ENCODE measurements at regions not wholly inside any gene's neighbourhood (a gene's known extent, or its start where the extent isn't known, plus 50 kb on each side); places are given as distances from the start of the nearest gene placed in this dataset.
A peak's percentile ranks its signal among the peaks of the same experiment; 100 is the strongest.

GRCh38 chr5:2019716-2020115 lies 137.0 kb upstream of the IRX4 start:
- no peak for TF ChIP-seq CTCF (IDR thresholded peaks at IDR 0.05)
- ATAC-seq (no peak), DNase-seq (no peak)
- no peaks in the 10 kb centered on the region for H3K9me3 ChIP-seq
- intact Hi-C loops (cut with DNase I, micrococcal nuclease) = no loop called here
- no peak overlapping the region for H3K4me3 ChIP-seq
- no peaks in the 10 kb centered on the region for H3K36me3 ChIP-seq (ENCODE audit: low read depth)
- no peaks in the 10 kb centered on the region for H3K4me1 ChIP-seq (ENCODE audit: low read depth)

GRCh38 chr5:2018390-2018724 lies 135.6 kb upstream of the IRX4 start:
- H3K36me3 ChIP-seq (ENCODE audit: low read depth) = no peaks in the 10 kb centered on the region
- DNase-seq = no peak
- no peak for TF ChIP-seq CTCF (IDR thresholded peaks at IDR 0.05)
- intact Hi-C loops (cut with DNase I, micrococcal nuclease) = no loop called here
- H3K9me3 ChIP-seq = no peaks in the 10 kb centered on the region
- no peak for ATAC-seq
- no peaks in the 10 kb centered on the region for H3K4me1 ChIP-seq (ENCODE audit: low read depth)
- no peak overlapping the region for H3K4me3 ChIP-seq

DNA sequence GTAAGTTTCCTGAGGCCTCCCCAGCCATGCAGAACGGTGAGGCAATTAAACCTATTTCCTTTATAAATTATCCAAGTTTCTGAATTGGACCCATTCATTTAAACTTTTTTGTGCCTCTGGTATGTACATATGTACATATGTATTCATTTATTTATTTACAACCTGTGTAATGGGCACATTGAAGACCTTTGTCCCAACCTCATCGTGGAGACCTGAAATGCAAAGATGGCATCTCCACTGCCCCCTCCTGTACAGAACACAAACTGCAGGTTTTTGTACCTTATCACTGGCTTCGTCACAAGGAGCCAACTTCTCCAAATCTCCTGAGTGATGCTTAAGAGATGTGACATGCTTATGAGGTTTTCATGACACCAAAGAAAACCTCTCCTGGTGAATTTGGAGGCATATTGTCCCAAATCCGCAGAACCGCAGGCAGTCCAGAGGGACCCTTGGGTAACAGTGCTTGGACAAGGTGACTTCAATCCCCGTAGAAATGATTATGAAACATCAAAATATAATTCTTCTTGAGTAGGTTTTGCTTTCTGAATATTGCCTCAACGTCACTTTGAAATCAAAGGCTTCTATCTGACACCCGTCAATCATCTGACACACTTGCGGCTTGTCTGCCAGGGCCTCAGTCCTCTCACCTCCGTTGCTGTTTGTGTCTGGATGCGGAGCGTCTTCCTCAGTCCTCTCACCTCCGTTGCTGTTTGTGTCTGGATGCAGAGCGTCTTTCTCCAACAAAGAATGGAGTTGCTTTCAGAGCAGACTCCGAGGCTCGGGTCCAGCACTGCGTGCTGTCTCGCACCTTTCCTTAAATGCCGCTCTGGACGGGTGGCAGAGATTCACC lies 135.0 kb upstream of the IRX4 start:
- DNase-seq (peak in 1 of 3 donors; percentile 41), ATAC-seq (no peak)
- intact Hi-C loops (cut with DNase I, micrococcal nuclease) = no loop called here
- peak; percentile 10 for TF ChIP-seq CTCF (IDR thresholded peaks at IDR 0.05)
- H3K9me3 ChIP-seq = no peaks in the 10 kb centered on the region
- no peaks in the 10 kb centered on the region for H3K36me3 ChIP-seq (ENCODE audit: low read depth)
- no peaks in the 10 kb centered on the region for H3K4me1 ChIP-seq (ENCODE audit: low read depth)
- H3K4me3 ChIP-seq = no peak overlapping the region

DNA sequence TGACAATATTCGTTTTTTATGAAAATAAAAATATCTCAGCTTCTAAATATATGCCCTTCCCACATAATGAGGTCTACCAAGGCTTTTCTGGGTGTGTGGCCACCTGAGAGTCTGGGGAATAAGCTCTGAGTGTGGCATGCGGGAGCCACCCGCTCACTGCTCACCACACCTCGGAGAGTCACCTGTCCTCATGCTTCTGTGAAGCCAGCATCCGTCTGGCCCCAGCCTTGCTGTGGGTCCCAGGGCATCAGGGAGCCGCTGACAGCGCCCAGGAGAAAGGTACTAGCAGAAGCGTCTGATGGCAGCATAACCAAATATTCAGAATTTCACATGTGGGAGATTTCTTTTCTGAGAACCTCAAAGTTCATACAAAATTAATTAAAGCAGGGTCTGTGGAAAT lies 133.2 kb upstream of the IRX4 start:
- H3K4me1 ChIP-seq (ENCODE audit: low read depth) = no peaks in the 10 kb centered on the region
- DNase-seq (no peak), ATAC-seq (no peak)
- H3K4me3 ChIP-seq = no peak overlapping the region
- no peak for TF ChIP-seq CTCF (IDR thresholded peaks at IDR 0.05)
- H3K36me3 ChIP-seq (ENCODE audit: low read depth) = no peaks in the 10 kb centered on the region
- intact Hi-C loops (cut with DNase I, micrococcal nuclease) = no loop called here
- H3K9me3 ChIP-seq = no peaks in the 10 kb centered on the region

GRCh38 chr5:2015124-2015848 lies 132.6 kb upstream of the IRX4 start:
- ATAC-seq (no peak), DNase-seq (no peak)
- H3K9me3 ChIP-seq = no peaks in the 10 kb centered on the region
- no peak overlapping the region for H3K4me3 ChIP-seq
- no peaks in the 10 kb centered on the region for H3K4me1 ChIP-seq (ENCODE audit: low read depth)
- intact Hi-C loops (cut with DNase I, micrococcal nuclease) = no loop called here
- TF ChIP-seq CTCF (IDR thresholded peaks at IDR 0.05) = no peak
- H3K36me3 ChIP-seq (ENCODE audit: low read depth) = no peaks in the 10 kb centered on the region

All from mucosa of descending colon (tissue), 3 donors.